Right lobe of liver (tissue), 4 donors: ENCODE measurements at regions not wholly inside any gene's neighbourhood (a gene's known extent, or its start where the extent isn't known, plus 50 kb on each side); places are given as distances from the start of the nearest gene placed in this dataset.

Experiments used
- POLR2A ChIP-seq: fragments of 450-650 bp; IDR thresholded peaks from one replicate; pipeline ENCODE4 v1.6.1; 2017; ENCODE audit warnings: antibody characterized with exemption, mild to moderate bottlenecking
- TF ChIP-seq, protein P1 (sequence below), 4 donors: fragments of 200-600 bp in 3 of 4; fragments of 450-650 bp in 1 of 4; IDR thresholded peaks; one replicate each; pipeline versions ENCODE4 v1.5.1 to v1.8.0; 2016 to 2022; ENCODE audit warnings: antibody characterized with exemption in 4 of 4, mild to moderate bottlenecking in 2 of 4
- donor health status: DM: no; HTN: no; CAD: no.
- donor health status: DM: no; HTN: no; CAD: no.
- donor health status: DM: no; HTN: yes; CAD: no.

DNA sequence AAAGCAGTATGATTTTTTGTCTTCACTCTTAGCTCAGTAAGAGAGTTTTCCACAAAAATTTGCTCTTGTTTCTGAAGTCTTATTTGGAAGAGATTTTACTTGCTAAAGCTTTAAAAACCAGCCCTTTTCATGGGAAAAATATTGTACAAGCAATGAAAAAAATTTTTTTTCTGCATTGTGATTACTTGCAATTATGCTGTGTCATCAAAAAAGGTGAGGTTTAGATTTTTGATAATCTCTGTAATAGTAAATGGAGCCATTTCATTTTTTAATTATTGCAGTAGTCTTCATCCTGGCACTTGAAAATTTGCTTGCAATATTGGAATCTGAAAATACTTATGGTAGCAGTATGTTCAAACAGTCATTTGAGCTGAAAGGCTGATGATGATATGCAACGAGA lies 447.4 kb downstream of the SH2D4B start:
- TF ChIP-seq, protein P1, sequence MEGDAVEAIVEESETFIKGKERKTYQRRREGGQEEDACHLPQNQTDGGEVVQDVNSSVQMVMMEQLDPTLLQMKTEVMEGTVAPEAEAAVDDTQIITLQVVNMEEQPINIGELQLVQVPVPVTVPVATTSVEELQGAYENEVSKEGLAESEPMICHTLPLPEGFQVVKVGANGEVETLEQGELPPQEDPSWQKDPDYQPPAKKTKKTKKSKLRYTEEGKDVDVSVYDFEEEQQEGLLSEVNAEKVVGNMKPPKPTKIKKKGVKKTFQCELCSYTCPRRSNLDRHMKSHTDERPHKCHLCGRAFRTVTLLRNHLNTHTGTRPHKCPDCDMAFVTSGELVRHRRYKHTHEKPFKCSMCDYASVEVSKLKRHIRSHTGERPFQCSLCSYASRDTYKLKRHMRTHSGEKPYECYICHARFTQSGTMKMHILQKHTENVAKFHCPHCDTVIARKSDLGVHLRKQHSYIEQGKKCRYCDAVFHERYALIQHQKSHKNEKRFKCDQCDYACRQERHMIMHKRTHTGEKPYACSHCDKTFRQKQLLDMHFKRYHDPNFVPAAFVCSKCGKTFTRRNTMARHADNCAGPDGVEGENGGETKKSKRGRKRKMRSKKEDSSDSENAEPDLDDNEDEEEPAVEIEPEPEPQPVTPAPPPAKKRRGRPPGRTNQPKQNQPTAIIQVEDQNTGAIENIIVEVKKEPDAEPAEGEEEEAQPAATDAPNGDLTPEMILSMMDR (IDR thresholded peaks at IDR 0.05) = no peak
- TF ChIP-seq POLR2A = no peak
